Heart left ventricle (tissue), 13 donors: ENCODE measurements at regions not wholly inside any gene's neighbourhood (a gene's known extent, or its start where the extent isn't known, plus 50 kb on each side); places are given as distances from the start of the nearest gene placed in this dataset.

ENCODE experiments used
- POLR2A ChIP-seq, 2 donors: fragments of 450-650 bp; IDR thresholded peaks; one replicate each; pipeline ENCODE4 v1.6.1; 2017; ENCODE audit warnings: antibody characterized with exemption in 2 of 2, mild to moderate bottlenecking in 2 of 2, moderate library complexity in 2 of 2
- TF ChIP-seq, protein P1 (sequence below), 12 donors: fragments of 200-600 bp; sonication (generic) in 4 of 12; IDR thresholded peaks; one replicate each; pipeline versions ENCODE4 v1.5.0 to v1.8.0; 2018 to 2022; ENCODE audit warnings: antibody characterized with exemption in 12 of 12, mild to moderate bottlenecking in 5 of 12
- donor health status: ischemic (EF 13 %, LVEDD 7.1; RV severe dilation, severe dysfunction).
- donor health status: DM: no; HTN: yes; CAD: no.
- donor health status: DM: no; HTN: no; CAD: no.
- donor health status: ischemic (EF 25% LVEDD 6.9; RV normal size, moderate dysfunction).
- donor health status: ischemic (EF 25% LVEDD 5.7; RV mildly dilated, moderate dysfunction).
- donor health status: ischemic (EF 35%, LVEDD 5.7; RV mildly dilated, moderate dysfunction).
- donor health status: nonischemic (EF 11% LVEDD 7.7; RV severe dilation, severe dysfunction).
- donor health status: DM: yes; HTN: yes; CAD: no.
- donor health status: PGD.
- donor health status: ischemic (EF 29% LVEDD 5.4; RV normal size, mild dysfunction).
- donor health status: nonischemic (EF 23%, LVEDD 6.1; RV moderate dilation, normal function).

GRCh38 chr16:86203557-86204275 is 304.8 kb downstream of the IRF8 start:
- TF ChIP-seq, protein P1, sequence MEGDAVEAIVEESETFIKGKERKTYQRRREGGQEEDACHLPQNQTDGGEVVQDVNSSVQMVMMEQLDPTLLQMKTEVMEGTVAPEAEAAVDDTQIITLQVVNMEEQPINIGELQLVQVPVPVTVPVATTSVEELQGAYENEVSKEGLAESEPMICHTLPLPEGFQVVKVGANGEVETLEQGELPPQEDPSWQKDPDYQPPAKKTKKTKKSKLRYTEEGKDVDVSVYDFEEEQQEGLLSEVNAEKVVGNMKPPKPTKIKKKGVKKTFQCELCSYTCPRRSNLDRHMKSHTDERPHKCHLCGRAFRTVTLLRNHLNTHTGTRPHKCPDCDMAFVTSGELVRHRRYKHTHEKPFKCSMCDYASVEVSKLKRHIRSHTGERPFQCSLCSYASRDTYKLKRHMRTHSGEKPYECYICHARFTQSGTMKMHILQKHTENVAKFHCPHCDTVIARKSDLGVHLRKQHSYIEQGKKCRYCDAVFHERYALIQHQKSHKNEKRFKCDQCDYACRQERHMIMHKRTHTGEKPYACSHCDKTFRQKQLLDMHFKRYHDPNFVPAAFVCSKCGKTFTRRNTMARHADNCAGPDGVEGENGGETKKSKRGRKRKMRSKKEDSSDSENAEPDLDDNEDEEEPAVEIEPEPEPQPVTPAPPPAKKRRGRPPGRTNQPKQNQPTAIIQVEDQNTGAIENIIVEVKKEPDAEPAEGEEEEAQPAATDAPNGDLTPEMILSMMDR (IDR thresholded peaks at IDR 0.05) = no peak
- TF ChIP-seq POLR2A (IDR thresholded peaks at IDR 0.05) = no peak
